HG03097 (cell line): ENCODE measurements at regions not wholly inside any gene's neighbourhood (a gene's known extent, or its start where the extent isn't known, plus 50 kb on each side); places are given as distances from the start of the nearest gene placed in this dataset.
A peak's percentile ranks its signal among the peaks of the same experiment; 100 is the strongest.

Source experiments
- ATAC-seq: cut with Tn5 transposase; IDR thresholded peaks from one replicate; pipeline ENCODE4 v1.9.1; 2021; ENCODE audit not compliant: unreplicated experiment, low FRiP score

DNA sequence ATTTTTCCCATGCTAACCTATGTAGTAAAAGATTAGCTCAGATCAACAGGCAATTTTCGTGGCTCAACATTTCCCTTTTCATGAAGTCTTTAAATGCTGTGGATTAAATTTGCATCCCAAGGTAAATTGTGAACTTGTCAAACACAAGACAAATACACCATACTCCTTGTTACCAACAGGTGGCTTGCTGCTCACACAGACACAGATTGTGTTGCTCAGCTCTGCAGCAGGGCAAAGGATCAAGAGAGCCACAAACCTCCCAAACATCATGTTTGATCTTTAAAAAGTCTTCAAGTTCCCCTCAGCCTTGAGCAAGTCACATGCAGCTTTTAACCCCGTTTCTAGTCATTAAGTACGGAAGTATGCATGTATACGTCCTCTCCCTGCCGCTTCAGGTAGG, 119.6 kb upstream of the CNTNAP4 start:
- no peak for ATAC-seq

DNA sequence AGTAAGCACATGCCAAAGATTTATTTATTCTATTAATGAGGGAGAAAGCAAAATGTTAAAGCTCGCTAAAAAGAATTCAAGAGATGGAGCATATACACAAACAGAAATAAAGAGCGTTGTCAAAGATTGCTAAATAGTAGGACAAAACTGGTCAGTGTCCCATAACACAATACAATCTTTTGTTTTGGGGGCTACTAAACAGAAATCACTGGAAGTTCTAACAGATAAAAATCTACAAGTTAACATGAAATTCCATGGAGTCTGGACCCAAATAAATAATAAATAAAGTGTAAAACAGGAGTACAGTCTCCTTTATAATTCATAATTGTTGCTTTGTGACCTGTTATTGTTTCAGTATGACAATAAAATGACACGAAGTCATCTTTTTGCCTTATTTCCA, 115.2 kb upstream of the CNTNAP4 start:
- ATAC-seq: no peak

DNA sequence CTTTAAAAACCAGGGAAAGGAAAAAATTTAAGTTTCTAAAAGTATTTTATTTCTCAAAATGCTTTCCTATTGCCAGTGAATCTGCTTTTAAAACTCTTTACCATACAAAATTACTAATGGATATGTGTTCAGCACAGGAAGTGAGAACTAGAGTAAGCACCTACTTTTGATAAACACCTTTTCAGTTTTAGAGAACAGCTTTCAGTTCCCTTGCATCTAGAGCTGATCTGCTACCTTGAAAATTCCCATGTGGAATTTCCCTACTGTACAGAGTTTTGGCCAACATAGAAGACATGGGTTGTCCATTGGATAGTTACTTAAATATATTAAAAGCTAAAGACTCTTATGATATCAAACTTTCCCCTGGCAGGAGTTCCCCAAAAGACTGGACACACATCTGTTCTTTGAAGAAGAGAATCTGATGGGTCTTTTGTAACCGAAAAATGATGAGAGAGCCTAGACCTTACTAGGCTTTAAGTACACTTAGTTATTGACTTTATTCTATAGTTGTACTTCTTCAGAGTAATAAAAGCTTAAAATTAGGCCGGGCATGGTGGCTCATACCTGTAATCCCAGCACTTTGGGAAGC, 112.1 kb upstream of the CNTNAP4 start:
- peak; percentile 67 for ATAC-seq

DNA sequence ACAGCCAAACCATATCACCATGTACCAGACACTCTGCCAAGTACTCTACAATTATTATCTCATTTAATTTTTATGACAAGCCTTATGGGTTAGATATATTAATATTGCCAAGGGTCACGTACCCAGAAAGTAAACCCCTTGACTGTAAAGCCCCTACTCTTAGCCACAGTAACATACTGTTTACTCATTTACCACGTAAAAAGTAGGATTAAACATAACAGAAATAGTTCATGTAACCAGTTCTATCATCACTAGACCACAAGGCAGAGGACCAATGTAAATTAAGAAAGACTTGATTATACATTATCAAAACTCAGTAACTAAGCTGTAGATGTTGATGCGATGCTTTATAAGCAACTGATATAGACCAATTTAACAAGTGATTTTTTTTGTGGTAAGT, 101.5 kb upstream of the CNTNAP4 start:
- no peak for ATAC-seq

DNA sequence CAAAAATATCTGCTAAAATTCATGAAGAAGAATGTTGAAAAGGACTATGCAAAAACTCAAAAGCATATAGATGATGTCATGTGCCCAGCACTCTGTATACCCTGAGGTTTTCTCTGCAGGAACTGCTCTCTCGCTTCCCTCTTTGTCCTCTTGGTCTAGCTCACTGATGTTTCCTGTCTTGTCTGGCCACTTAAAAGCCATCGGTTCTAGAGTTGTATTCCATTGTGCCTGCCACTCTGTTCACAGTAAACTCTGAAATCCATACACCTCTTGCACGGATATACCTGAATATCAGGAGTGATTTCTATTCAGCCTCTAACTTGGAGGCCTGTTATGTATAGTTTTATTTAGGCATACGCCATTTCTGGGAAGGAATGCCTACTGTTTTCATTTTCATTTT, 101.0 kb upstream of the CNTNAP4 start:
- ATAC-seq: peak; percentile 98

DNA sequence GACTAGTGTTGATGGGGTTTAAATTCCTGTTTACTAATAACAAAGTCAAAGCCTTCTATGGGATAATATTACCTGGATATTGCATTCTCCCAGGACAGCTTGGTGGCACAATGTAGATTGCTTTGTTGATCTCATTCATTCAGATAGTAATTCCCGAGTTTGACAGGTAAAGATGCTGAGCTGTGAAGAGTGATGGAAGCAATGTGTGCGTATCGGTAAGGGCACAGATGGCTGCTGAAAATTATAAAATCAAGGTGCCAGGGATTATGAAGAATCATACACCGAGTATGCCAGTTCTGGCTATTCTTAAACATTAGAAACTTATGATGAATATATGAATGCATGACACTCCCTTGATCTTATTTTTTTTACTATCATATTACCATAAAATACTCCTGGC, 100.6 kb upstream of the CNTNAP4 start:
- ATAC-seq: no peak

DNA sequence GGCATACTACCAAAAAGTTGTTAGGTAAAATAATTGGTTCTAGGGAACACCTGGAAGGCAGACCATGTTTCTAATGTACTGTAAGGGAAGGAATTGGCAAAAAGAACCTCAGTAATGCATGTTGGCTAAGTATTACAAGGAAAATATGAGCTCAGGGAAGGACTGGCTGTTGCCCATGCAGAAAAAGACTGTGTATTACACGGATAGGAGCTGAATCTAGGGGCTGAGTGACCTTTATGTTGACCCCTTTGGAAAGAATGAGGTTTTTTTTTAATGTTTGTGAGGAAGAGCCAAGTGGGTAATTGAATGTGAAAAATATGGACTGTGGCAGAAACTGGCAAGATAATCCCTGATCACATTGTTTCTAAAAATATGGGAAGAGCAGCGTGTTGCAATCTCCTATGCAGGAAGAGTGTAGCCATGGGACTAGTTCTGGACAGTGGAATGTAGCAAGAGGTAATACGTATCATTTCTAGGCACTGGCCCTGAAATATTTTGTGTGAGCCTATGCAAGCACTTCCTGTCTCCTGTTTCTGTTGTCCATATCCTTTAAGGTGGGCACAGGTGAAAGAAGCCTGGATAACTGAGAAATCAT, 95.1 kb upstream of the CNTNAP4 start:
- ATAC-seq: no peak

DNA sequence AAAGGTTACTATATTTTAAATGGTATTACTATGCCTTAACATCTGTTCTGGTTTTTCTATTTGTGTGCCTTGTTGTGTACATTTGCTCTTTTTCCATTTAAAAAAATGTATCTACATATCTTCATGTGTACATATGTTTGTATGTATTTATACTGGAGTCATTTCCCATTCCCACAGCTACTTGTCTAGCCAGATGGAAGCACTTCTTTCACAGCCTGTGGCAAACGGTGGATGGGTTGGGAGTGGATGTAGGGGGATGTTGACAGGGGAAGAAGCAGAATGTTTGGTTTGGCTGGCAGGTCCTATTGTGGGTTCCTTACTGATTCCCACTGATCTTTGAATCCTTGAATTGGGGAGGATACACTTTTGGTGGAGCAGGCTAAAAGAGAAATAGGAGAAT, 93.6 kb upstream of the CNTNAP4 start:
- ATAC-seq: no peak

DNA sequence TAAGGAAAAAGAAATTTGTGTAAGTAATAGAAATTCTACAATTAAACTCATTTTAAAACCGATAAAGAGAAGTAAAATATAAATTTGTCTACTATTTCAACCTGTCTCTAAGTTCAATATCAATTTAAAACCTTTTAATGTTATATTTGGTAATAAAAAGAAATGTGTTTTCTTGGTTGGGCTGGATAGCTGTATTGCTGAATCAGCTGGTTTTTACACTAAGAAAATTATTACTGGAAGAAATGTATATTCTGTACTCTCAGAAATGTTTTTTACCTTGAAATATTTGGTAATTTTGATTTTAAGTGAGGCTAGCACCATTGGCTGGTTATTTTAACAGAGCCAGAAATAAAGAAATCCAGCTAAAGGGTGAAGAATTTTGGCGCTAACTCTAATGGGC, 87.1 kb upstream of the CNTNAP4 start:
- ATAC-seq: no peak

DNA sequence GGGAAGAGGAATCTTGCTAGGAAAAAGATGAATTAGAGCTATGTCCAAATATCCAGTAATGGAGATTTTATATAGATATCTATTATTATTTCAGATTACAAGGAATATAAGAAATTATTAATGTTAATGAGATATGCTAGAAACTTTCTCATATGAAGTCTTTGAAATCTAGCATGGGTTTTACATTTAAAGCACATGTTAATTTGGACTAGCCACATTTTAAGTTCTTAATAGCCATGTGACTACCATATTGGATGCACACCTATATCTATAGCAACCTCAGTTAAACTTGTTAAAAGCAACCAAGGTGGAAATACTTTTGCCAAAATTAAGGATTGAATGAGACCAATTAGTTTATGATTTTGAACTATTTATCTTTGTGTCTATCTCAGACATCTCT, 86.7 kb upstream of the CNTNAP4 start:
- no peak for ATAC-seq

DNA sequence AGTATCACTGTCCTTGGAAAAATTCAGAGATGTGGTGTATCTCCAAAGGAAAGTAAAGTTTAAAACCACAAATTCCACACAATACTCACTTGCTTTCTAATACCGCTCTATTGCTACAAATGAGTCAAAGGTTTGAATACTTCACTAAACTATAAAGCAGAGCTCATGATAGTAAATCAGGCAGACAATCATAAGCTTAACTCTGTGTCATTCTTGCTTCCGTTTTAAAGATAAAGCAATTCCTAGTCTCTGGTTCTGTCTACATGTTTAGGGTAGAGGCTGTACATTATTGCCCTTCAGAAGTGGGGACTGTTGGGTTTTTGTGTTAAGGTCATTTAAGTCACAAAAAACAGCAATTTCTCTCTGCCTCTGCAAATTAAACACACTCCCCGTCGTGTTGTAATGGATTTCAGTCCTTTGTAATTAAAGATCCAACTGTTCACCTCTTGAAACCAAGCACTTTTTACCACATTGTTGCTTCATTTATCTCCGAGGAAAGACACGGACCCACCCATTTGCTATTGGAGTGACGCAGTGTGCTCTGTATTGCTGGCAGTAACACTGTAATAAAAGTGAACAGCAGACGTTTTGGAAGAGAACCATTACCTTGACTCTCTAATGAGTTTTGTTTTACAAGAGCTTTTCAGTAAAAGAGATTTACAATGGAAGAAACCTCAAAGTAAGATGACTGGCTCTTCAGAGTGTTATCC, 83.1 kb upstream of the CNTNAP4 start:
- ATAC-seq: no peak

DNA sequence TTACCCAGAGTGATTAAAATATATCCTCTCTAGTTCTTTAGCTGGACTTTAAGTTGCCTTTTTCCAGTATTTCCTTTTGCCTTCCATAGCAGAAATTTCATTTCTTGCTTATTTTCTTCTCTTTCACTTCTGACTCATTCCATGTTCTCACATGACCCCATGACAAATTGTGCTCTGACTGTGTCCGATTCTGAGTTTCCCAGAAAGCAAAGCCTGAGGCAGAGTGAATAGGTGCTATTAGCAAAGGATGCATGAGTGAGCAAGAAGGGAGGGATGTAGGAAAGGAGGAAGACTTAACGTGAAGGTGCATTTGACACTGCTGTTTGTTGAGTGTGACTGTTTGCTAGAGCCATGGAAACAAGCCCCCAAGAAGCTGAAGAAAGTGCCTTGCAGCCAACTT, 82.6 kb upstream of the CNTNAP4 start:
- ATAC-seq: no peak

DNA sequence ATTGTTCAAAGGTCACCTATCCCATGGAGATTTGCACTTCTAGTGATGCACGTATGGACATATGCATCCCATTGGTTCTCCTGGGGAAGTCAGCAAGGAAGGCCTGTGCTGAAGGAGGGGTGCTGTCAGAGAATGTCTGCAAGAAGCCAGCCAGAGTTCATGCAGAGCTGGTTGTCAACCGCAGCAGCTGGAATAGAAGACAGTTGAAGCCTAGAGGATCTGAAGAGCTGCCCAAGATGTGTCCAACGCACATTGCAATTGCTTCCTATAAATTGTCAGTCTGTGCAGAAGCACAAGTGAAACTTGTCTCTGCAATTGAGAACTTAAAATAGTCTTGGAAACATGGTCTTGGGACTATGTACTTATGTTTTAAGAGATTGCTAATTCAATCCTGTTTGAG, 82.1 kb upstream of the CNTNAP4 start:
- ATAC-seq: no peak

DNA sequence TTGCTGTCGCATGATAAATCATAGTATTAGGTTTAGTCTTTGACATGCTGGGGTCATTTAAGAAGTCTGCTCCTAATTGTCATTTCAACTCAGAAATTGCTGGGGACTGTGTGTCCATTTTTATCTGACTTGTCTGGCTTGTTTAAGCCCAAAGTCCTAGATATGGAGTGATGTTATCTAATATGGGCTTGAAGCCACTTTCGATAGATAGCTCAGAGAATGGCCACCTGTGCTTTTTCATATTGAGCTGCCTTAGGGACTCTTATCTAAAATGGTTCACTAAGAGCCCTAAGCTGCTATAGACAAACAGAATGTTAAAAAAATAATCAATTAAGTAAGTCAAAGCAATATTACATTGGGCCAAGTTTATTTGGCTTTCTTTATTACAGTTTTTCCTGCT, 81.6 kb upstream of the CNTNAP4 start:
- ATAC-seq: no peak

DNA sequence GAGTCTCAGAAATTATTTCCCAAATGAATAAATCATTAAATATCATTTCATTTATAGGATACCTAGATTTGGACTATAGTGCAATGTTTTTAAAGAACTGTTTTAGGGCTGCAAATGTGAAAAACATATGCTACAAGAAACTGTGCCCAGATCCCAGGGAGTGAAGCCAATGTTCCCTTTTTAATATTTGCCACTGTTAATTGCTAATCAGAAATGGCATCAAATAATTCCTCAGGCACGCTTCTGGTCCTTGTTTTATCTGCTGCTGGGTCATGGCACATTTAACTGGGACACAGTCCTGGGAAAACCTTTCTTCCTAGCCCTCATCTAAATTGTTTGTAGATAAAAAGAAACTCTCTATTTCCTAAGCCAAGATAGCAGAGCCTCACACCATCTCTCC, 79.3 kb upstream of the CNTNAP4 start:
- ATAC-seq: no peak

DNA sequence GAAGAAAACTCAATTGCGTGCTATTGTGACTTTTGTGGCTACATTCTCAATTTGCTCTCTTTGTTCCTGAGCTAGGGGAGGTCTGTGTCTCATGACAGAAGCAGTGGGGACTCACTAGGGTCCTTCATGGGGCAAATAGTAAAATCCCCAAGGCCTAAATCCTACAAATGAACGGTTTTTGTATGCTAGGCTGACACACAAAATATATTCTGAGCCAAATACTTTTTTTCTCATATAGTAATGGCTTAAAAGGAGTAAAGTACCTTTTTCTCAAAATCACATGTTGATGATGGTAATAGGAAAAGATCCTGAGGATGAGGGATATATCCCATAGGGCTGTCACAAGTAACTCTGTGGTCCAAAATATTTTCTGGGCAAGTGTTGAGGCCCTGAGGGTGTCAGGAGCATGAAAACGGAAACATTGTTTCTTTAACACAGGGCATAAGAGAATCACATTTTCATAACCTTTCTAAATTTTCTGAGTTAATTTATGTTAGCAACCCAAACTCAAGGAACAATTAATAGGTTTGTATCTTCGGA, 77.5 kb upstream of the CNTNAP4 start:
- ATAC-seq: no peak

DNA sequence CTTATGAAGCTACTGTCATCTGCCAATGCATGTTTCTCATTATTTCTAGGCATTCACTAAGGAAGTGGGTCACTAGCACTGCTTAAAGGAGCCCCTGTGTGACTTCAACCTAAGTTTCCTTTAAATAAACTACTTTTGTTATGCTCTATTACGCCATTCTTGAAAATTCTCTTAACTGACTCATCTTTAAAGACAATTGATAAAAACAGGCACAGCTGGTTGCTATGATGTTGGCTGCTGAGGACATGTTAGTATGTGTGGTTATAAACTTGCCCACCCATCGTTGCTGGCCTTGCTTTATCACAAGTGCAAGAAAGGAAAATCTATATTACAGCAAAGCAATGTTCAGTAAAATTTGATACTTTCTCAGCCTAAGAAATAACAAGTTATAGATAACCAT, 75.8 kb upstream of the CNTNAP4 start:
- ATAC-seq: no peak

DNA sequence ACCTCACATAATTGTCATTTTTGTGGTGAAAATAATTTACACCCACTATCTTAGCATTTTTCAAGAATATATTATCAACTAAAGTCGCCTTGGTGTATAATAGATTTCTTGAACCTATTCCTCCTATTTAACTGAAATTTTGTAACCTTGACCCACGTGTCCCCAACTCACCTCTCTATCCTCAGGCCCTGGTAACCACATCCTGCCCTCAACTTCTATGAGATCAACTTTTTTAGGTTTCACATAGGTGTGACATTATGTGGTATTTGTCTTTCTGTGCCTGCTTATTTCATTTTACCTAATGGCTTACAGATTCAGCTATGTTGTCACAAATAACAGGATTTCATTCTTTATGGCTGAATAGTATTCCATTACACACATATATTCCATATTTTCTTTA, 73.0 kb upstream of the CNTNAP4 start:
- ATAC-seq: no peak

DNA sequence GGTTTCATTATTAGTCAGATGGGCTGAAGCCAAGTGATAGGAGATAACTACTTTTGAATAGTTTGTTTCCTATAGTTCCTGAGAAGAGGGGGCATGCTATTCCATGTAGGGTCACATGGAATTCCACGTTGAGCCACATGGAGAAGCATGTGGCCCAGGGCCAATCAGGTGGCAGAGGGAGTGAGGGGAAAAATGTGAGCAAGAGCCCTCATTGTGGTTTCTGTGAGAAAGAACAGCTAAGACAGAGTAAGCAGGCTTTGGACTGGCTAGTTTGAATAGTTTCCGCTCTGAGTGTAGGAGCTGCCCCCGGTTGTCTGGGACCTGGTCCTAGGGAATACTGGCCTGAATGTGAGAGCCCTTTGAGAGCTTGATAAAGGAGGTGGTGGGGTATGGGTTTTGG, 69.9 kb upstream of the CNTNAP4 start:
- no peak for ATAC-seq

DNA sequence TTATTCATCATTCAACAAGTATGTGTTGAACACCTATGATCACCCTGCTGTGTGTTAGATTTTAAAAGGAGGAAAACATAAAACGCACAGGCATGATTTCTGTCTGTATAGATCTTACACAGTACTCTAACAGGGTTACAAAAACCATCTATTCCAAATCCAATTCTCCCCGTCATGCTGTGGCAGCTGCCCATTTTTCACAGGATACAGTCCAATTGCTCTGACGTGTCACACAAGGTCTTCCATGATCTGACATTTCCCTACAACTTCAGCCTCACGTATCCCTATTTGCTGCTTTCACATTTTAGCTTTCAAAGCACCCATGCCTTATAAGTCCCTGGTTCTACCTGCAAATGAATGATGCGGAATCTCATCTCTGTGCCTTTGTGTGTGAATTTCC, 67.0 kb upstream of the CNTNAP4 start:
- ATAC-seq: no peak

DNA sequence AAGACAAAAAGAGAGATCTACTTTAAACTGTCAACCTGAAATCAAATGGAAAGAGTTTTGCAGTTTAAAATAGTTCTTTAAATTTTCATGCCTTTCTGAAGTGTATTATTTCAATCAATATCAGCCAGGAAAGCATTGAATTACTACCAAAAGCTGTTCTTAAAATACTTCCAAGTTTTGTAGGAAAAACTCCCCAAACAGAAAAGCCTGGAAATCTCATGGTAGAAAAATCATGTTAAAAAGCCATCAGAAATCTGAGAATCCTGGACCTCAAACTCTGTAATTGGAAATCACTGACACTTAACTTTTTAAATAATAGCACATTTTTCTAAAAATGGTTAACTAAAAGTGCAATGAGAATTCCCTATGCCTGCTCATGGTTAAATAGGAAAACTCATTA, 63.3 kb upstream of the CNTNAP4 start:
- ATAC-seq: no peak

DNA sequence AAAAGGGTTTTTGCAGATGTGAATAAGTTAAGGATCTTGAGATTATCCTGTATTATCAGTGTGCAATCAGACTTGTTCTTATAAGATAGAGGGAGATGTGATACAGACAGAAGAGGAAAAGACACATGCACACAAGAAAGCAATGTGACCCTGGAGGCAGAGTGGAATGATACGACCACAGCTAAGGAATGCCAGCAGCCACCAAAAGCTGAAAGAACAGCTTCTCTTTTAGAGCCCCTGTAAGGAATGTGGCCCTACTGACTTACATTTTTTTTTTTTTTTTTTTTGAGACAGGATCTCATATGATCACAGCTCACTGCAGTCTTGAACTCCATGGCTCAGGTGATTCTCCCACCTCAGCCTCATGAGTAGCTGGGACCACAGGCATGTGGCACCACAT, 62.3 kb upstream of the CNTNAP4 start:
- no peak for ATAC-seq
